GM19351 (cell line): ENCODE measurements at regions not wholly inside any gene's neighbourhood (a gene's known extent, or its start where the extent isn't known, plus 50 kb on each side); places are given as distances from the start of the nearest gene placed in this dataset.
"Not testable (repeated sequence)": the region's sequence is repeated elsewhere in the genome, so short reads cannot be mapped to it uniquely, and the experiment has no call there.

Source experiments
- ATAC-seq: cut with Tn5 transposase; IDR thresholded peaks from one replicate; pipeline ENCODE4 v1.9.1; 2021; ENCODE audit warnings: mild to moderate bottlenecking, moderate library complexity; ENCODE audit not compliant: unreplicated experiment

DNA sequence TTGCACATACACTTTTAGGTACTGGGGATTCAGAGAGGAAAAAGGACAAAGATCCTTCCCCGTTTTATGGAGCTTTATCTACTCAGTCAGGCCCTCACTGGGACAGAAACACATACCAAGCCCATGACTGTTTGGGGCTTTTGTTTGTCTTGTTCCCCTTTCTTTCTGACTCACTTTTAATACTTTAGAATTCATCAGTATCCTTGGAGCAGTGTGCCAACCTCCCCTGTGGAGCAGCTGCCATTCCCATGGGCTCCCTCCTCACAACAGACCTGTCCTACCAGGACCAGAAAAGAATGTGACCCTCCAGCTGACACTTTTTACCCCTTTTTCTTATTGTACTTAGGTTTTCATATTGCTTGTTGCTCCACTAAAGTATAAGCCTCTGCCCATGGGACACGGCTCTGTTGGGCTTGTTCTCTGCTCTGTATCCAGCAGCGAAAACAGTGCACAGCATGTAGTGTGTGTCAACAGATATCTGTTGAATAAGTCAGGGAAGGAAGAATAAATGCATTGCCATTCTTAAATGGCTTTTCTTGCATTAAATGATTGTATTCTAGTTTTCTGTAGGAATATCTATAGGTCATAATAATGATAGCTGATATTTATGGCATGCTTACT, 431.1 kb downstream of the EFNB2 start:
- ATAC-seq = no peak

DNA sequence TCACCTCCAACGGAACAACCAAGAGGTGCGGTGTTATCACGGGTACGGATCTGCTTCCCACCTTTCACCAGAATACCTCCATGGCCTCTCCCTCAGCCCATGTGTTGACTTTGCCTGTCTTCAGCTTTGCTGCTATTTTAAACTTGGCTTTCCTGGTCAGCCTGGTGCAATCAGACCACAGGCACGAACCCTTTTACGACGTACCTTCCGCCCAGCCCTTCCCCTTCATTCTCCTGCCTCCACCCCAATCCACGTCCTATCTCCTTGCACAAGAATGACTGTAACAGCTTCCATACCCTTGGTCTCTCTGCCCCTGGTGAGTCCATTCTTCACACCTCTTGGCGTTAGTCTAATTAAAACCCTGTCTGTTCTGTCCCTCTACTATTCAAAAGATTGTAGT, 431.7 kb downstream of the EFNB2 start:
- ATAC-seq = no peak

DNA sequence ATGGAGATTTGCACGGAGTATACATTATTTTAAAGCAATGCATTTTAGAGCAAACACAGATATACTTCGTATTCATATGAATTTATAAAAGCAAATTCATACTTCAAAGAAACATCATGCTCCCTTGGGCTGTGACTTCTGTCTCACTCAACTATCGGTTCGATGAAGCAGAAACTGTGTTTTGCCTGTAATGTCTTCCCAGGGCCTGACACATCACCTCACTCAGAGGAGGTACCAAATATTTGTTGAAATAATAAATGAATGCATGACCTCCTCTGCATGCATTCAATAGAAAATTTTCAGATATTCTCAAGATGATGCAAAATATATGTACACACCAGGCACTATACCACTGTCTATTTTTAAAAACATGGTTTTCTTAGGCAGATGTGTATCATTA, 432.7 kb downstream of the EFNB2 start:
- ATAC-seq = no peak

DNA sequence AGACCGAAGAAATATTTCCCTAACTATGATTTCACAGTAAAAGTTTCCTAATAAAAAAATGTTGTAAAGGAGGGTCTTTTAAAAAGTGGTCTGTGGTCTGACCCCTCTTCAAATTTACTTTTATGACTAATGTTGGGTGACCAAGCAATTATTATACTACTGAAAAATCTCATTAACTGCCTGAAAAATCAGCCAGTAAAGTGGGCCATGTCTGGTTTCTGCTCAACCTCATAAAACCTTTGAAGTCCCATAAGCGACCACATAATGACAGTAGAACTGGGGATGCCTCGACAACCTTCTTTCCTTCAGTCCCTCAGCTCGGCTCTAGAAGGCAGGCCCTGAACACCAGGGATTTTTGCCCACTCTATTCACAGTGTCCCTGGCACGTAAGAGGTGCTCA, 434.3 kb downstream of the EFNB2 start:
- ATAC-seq = no peak

DNA sequence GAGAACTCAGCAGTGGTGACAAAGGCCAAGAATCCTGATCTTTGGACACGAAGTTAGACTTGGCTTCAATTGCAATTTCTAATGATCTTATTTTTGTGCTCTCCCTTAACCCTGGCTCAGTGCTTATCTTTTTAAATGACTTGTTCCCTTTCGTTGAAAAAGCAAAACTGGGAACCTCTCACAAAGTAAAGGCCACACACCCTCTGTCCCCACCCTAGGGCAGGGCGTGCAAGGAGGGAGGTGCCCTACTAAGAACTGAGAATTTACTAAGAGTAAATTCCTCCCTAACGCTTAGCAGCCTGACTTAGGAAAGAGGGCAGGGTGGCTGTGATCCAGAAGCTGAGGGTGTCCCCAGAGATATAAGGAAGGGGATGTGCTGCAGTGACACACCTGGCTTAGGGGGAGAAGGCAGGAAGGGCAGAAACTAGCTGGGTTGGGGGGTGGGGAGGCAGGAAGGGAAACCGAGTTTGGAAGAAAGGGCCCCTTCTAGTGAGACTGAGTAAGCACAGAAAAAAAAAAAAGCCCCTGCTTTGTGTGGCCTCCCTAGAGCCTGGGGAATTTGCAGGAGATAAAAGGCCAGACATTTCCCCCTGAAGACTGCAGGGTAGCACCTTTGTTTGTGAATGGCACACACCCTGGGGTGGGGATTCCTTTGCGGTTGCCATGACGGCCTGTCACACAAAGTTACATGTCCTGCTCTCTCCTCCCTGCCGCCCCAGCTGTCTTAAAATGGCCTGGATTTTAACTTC, 435.1 kb downstream of the EFNB2 start:
- no peak for ATAC-seq

DNA sequence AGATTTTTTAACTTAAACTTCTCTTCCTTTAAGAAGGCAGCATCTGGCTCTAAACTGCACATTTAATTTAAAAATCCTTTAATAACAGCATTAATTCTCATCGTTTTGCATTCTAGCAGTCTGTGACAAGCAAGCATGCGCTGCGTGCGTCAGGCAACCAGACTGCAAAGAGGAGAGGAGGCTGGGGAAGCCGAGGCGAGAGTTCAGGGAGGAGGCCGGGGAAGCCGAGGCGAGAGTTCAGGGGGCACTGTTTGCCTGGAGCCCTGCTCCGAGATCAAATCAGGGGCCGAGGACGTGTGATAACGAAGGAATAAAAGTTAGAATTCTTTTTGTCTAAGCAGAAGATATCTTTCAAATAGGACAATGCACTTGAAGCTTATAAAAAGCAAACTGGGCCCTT, 435.7 kb downstream of the EFNB2 start:
- ATAC-seq = no peak

DNA sequence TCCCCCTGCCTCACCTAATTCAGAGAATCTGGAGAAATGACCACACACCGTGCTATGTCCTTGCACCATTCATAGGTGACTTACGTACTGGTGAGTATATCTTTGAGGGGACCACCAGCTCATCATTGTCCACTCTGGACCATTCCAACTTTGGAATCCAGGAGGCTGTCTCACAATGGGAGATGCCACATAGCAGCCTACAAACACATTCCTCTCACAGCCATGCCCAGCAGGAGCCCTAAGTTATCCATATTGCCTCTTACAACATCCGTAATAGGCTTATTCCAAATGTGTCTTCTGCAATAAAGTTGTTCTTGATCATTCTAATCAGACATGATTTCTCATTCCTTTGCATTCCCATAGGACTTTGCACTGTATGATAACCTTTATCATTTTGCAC, 436.7 kb downstream of the EFNB2 start:
- no peak for ATAC-seq

DNA sequence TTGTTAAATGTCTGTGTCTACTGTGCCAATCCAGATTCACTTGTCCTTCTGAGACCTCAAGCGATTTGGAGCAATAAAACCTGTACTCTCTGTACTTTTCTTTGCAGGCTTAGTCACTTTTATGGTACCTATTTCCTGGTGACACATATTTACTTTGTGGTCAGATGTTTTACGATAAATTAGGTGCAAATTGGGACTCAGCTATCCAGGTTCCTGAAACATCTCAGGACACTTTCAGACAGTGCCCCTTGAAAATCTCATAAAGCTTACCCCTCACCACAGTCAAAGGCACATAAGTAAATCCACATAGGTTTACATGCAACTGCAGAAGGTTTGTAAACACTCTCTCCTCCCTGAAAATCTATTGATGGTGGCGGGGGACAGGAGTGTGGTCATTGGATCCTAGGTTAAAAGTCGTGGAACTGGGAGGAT, 438.8 kb downstream of the EFNB2 start:
- no peak for ATAC-seq

DNA sequence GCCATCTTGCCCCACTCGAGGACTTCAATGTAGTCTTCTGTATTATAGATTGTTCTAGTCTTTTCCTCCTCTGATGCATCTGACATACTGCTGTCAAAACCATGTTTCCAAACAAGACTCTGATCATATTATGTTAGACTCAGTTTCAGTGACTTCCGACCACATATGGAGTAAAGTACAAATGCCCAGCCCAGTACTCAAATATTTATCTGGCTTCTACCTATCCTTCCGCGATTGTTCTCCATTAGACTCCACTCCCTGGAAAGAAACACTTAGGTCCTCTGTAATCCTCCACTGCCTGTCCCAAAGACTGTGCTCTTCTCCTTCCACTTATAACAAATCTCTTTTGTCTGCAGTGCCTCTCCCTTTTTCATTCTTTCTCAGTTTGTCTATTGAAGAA, 439.5 kb downstream of the EFNB2 start:
- no peak for ATAC-seq

DNA sequence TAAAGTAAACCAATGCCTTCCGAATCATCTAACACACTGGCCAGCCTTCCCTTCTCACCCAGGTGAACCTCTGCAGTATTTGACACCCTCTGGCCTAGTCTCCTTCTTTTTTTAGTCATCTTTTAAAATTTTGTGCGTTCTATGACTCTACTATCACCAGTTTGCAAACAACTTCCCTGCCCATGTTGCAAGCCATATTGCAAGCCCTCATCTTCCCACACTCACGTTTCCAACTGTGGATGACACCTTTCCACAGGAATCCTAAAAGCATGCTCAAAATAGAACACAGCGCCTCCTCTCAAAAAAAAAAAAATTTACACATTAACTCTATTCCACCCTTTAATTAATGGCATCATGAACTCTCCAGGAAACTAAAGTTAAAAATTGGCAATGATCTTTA, 440.1 kb downstream of the EFNB2 start:
- ATAC-seq = no peak

DNA sequence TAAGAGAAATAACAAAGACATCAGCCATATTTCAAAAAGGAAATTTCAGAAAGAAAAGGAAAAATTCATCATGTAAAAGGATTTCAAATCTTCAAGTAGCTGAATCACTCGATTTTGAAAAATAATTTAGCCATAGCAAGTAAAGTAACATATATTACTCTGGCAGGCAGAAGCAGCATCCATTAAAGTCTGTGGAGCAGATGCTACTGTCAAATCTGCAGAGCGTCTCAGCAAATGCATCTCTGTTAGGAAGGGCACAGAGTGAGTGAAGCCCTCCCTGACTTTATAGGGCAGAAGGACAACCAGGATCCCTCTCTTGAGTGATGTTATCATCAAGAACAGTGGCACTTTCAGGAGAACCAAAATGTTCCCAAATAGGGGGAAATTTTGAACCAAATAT, 445.5 kb downstream of the EFNB2 start:
- no peak for ATAC-seq

DNA sequence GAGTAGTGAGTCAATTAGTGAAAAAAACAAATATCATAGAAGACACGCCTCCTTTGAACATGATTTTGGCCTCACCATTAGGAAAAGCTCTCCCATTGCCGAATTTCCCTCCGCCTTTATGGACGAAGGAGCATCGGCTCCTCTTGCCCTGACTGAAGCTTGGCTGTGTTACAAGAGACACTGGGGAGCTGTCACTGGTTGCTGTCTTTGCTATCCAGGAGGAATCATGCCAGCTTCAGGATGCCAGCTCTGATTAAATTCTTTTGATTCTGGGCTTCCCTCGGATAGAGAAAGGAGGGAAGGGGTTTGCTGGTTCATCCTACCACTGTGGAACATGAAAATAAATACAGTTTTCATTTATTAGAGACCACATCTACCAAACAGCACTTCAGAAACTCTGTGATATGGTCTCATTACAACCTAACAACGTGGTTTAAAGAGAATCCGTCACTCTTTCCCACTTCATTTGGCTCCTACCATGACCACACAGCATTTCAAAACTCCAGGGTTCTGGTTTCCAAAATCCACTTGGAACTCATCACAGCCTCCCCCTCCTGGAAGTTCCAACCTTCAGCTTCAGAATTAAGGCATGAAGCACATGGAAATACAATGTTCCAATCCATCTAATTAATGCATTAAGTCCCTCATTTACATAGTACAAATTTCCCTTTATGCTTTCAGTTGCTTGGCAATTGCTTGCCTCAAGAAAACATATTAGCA, 446.0 kb downstream of the EFNB2 start:
- ATAC-seq = no peak

DNA sequence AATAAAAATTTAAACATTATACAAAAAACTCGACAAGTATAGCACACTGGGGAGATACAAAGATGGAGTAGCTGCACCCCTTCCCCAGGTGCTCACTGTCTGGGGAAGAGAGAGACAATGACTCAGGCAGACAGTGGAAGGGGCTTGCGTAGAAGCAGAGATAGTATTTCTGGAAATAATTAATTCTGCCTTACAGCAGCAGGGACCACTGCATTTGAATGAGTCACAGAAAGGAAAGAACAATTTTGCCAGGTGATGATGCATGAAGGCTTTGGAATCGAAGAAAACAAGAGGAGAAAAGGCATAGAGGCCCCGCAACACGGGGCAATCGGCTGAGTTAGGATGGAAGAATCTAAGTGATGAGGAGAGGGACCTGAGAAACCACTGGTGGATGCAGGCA, 447.4 kb downstream of the EFNB2 start:
- no peak for ATAC-seq

DNA sequence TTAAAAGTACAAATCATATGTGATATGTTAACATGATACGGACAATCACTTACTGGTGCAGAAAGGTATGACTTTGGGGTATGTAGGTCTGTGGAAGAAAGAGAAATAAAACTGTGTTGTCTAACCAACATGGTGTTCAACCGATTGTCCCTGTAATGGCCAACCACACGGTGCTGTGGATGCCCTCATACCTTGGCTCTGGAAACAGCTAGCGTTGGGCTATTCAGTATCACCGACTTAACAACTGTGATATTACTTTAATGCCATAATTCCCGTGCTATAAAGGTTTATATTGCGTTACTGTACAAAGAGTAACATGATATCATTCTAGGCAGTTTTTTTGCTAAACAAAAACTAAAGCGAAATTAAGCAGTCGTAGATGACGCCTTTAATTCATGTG, 448.3 kb downstream of the EFNB2 start:
- no peak for ATAC-seq

DNA sequence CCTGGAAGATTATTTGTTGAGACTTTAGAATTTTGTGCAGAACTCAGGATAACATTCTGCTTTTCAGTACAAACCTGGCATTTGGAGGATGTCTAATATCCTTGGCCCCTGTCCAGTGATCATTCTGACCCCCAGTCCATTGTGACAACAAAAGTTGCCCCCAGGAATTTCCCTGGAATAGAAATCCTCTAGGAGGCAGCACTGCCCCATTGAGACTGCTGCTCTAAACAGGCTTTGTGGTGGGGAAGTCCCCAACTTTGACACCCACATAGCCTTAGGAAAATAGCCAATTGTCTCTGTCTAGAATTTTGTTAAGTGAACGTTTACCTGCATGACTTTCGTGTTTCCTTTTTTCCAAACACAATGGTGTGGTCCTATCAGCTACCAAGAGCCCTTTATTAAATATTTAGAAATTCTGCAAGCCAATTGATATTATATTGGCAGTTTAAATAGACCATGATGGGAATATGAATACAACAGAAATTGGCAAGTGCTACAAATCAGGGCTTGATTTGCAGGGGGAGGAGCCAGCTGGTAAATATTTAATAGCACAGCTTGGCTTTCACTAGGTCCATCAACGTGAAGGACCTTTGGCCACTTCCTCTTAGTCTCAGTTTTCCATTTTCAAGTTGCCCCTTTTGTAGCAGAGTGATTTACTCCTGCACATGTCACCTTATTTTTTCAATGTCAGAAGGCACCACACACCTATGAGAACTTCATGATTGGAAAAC, 451.7 kb downstream of the EFNB2 start:
- ATAC-seq = peak; percentile 79

DNA sequence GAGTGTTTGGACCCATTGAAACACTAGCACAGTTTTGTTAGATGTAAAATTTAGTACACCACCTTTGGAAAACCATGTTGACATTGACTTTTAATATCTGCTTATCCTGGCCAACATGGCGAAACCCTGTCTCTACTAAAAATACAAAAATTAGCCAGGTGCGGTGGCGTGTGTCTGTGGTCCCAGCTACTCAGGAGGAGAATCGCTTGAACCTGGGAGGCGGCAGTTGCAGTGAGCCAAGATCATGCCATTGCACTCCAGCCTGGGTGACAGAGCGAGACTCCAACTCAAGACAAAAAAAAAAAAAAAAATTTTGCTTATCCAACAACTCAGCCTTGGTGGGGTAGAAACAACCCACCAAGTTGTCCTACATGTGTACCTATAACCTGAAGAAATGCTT, 454.2 kb downstream of the EFNB2 start:
- not testable (repeated sequence) for ATAC-seq

DNA sequence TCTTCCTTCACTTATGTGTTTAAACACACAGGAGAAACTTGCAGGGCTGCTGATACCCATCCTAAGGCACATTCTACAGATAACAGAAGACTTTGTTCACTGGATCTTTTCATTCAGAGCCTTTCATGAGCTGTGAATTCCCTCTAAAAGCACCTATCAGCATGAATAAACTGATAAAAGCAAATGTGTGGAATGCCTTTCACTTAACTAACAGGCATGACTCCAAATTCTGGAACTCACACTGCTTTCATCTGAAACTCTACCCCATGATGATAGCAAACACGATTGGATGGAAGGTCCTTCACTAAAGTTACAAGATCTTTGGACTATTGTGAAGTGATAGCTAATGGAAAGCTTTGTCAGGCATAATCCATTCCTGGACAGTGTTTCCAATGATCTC, 457.3 kb downstream of the EFNB2 start:
- no peak for ATAC-seq

DNA sequence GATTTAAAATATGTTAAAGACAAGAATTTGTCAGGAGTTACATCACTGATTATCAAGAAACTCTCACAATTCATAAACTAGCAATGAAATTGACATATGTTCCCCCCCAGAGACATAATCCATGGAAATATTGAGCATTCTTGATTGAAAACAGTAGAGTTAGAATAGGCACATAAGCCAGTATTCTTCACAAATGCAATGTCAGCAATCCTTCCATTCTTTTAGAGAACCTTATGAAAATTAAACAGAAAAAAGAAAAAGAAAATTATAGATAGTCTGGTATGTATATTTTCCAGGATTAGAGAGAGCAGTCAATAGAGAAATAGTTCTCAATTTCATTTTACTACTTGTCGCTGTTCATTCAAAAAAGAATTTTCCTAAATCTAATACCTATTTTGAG, 458.4 kb downstream of the EFNB2 start:
- ATAC-seq = no peak

DNA sequence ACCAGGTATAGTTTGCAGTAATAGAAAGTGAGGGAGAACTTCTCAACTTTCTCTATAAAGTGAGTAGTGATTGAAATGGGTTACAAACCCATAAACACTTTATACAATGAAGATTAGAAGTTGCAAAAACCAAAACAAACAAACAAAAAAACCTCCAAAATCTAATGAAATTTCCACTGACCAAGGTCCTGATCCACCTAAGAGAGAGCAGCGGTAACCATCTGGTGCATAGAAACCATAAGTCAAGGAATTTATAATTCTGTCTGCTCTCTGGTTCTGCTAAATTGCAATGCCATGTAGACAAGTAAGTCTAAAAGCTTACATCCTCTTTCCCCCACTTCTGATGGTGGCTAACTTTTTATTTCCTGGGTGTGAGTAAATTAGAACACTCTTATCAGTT, 463.4 kb downstream of the EFNB2 start:
- ATAC-seq = no peak

DNA sequence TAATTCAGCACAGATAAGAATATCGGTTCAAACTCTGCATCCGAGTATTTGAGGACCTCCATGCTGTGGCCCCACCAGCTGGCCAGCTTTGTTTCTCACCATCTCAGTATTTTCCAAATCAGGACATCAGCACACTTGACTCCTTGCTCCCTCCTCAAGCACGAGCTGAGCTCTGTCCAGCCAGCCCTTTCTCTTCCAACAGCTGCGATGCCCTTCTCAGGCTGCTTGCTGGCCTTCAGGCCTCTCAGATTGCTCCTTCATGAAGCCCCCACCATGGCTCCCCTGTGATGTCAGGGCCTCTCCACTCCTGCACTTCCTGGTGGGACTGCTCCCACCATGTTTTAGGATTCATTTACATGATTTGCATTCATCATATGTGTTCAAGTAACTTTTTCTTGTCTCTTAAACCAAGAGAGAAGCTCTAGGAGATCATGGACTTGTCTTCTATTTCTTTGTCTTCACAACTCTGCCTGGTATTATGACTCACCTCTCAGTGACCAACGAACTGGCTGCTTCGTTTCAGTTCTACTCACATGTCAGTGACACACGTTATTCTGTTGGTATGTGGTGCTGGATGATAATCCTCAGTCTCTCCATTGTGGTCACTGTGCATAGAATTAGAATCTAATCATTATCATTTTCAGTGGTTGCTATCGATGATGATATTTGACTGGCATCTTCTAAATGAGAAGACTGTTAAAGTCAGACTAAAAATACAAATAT, 471.7 kb downstream of the EFNB2 start:
- no peak for ATAC-seq

DNA sequence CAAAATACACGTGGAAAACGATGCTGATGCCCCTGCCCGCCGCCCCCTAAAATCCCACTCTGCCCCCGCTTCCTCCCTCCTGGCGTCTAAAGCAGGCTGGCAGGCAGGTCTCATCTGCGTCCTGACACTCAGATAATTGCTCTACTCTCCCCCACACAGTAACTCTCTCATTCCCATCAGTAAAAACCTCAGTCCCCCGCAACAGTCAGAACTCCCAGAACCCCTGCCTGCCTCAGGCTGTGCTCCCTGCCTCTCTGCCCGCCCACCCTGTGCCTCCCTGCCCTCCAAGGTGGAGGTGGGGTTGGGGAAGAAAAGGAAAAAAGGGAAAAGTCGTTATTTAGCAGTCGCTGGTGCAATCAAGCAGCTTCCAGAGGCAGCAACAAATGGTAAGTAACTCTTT, 473.7 kb downstream of the EFNB2 start:
- no peak for ATAC-seq
